HG02884 (cell line): ENCODE measurements at regions not wholly inside any gene's neighbourhood (a gene's known extent, or its start where the extent isn't known, plus 50 kb on each side); places are given as distances from the start of the nearest gene placed in this dataset.

Experiments
- ATAC-seq: cut with Tn5 transposase; IDR thresholded peaks from one replicate; pipeline ENCODE4 v1.9.1; 2021; ENCODE audit warnings: mild to moderate bottlenecking, moderate library complexity; ENCODE audit not compliant: unreplicated experiment

DNA sequence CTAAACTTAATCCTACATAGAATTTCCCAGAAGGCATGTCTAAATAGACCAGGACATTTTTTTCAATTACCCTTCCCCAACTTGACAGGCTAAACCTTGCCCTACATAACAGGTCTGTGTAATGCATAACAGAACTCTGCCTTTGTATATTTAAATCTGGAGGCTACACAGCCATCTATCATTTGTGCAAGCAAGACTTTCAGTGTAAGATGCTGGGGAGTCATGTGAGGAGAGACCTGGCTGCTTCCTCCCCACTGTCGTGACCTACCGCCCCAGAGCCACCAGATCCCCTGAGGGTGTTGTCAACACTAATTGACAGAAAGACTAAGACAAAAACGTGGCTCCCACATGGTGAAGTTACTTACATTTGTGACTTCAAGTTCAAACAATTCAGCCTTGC, 342.2 kb downstream of the PPARGC1A start:
- no peak for ATAC-seq

DNA sequence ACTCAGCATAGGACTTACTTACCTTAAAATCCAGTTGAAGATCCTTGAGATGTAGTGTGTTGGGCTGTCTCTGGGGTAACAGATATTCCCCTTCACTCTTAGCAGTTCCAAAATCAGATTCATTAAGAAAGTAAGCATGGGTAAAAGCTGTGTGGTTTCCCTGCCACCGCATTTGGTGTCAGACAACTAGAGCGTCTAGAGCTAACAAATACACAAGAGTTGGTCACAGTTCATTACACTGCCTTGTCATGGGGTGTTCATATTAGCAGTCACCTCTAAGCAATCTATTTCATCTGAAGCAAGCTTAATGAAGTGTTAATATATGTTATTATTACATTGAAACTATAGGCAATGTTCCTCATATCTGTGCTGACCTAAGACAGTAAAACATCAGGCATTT, 342.8 kb downstream of the PPARGC1A start:
- ATAC-seq: no peak

DNA sequence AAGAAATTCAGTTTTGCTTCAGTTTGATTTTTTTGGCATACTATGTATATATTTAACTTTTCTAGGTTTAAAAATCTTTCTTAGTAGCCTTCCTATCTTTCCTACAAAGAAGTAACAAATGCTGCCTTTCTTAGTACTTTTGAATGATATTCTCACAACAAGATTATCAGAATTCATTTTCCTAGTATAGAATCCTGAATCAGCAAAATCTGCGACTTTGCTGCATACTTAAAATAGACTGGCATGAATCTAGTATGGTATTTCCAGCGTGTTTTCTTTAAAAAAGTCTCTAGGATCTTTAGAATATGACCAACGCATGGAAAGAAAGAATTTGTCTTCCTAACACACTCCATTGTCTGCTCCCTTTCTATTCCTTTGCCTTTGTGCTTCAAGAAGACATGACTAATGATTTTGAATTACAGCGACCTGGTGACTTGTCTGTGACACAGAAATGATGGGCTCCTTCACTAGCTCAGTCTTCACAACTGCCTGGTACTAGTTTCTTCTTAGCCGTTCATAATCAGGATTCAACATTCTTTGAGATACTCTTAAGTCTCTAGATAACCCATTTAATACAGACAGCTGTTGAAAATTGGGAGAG, 349.8 kb downstream of the PPARGC1A start:
- ATAC-seq: no peak

DNA sequence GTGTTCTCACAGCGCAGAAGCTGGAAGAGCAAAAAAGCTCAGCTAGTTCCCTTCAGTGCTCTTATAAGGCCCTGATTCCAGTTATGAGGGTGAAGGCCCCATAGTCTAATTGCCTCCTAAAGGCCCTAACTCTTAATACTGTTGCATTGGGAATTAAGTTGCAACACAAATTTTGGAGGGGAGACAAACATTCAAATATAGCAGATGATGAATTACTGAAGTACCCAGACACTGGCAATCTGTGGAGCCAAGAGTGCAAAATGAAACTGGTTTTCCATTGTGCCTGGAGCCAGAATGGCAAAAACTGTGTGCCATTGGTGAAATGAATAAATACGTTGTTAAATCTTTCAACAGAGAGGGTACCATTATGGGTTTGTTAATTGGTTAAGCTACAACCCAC, 356.0 kb downstream of the PPARGC1A start:
- no peak for ATAC-seq

DNA sequence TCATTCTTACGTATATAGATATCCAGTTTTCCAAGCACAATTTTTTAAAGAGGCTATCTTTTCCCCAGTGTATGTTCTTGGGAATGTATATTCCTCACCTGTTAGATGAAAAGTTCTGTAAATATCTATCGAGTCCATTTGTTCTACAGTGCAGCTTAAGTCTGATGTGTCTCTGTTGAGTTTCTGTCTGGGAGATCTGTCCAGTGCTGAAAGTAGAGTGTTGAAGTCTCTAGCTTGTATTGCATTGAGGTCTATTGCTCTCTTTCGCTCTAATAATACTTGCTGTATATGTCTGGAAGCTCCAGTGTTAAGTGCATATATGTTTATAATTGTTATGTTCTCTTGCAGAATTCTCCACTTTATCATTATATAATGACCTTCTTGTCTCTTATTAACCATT, 373.1 kb downstream of the PPARGC1A start:
- no peak for ATAC-seq

DNA sequence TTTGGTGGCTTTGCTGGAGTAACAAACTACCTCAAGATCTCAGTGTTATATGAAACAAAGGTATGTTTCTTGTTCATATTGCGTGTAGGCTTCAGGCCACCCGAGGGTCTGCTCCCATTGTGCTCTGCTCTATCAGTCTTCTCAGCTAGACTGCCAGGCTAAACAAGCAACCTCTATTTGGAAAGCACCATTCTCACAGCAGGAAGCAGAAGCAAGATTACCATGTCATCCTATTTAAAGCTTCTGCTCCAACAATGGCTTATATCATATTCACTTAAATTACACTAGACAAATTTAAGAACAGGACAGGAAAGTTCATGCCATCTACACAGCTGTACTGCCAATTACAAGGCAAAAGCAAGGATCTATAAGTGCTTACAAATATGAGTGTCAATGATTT, 385.8 kb downstream of the PPARGC1A start:
- ATAC-seq: no peak

DNA sequence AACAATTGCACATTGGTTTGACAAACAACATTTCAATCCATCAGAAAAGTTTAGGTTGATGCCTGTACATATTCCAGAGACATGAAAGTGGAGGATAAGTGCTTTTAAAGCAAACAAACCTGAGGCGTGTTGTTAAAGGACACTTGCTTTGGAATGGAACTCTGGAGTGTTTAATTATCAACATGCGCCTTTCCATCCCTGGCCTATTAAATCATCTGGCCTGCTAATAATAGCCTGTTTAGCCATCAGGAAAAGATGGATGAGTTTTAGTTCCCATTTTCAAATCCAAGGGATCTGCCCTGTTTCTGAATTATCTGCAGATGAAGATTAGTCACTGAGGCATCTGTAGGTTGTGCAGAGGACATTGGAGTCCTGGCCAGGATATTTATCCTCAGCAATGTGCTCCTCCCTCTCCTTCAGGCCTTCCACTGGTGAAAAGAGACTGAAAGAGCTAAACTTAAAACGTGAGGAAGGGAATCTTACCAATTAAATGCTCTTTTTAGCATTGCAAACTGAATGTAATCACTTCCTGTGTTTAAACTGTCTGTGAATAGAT, 388.9 kb downstream of the PPARGC1A start:
- ATAC-seq: no peak

DNA sequence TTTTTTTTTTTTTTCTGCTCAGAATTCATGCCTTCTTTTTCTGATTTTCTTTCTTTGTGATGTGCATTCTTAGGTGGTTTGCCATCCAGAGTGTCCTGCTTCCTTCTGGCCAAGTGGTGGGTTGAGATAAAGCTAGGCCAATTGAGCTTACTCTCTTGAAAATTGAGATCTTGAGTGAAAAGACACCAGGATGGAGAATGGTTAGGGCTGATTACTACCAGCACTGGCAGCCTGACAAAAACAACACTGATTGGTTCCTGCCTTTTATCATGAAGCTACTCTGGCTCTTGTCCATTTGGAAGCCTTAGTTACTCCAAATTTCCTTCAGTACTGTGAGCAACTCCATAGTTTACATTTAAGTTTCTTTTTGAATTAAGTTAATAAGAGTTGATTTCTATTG, 404.0 kb downstream of the PPARGC1A start:
- ATAC-seq: no peak

DNA sequence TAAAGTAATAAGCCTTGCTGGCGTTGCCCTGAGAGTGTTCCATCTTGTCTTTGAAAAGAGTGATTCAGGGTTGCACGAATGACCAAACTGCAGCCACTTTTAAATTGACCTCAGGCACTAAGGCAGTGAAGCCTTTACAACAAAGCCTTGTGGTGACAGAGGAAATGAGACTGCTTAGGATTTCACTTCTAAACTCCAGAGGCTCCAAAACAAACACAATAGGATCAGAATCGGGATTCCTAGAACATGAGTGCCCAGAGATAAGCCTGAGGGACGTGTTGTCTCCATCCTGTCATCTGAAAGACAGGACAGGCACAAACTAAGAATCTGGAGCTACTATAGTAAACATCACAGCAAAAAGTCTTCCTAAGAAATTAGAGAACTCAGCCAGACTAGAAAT, 405.2 kb downstream of the PPARGC1A start:
- no peak for ATAC-seq

DNA sequence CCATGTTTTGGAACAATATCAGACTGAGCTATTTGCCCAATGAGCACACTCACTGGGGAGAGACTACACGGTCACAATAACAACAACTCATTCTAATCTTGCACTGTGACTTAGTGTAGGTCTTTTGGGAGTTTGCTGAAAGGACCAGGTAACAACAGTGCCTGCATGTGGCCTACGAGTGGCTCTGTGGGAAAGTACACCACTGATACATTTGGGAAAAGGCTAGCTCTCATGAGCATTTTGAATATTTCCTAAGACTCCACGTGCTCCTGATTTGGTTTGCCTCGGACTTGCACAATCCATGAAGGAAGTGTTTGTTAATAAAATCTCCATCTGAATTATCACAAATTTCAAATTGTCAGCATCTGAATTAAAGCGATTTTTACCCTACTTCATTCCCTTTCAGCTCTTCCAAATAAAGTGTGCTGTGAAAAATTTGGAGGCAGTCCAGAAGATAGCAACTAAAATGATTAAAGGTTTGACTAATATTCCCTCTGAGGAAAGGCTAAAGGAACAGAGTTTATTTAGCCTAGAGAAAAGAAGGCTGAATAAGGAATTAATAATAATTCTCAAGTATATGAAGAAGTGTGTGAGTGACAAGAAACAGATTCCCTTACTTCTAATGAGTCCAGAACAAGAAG, 406.4 kb downstream of the PPARGC1A start:
- ATAC-seq: no peak

DNA sequence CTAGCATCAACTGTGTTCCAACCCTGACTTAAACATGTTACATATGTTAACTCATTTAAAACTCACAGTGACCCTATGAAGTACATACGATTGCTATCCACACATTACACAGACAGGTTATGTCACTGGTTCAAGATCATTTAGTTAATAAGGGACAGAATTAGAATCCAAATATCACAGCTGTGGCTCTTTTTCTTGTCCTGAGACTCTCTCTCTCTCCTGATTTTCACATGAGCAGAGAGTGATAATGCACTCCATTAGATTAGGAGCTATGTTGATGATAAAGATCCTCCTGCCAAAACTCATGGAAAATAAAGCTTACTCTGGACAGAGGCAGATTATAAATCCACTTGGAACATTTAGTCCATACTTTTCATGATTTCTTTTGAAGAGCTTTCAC, 408.3 kb downstream of the PPARGC1A start:
- ATAC-seq: no peak

DNA sequence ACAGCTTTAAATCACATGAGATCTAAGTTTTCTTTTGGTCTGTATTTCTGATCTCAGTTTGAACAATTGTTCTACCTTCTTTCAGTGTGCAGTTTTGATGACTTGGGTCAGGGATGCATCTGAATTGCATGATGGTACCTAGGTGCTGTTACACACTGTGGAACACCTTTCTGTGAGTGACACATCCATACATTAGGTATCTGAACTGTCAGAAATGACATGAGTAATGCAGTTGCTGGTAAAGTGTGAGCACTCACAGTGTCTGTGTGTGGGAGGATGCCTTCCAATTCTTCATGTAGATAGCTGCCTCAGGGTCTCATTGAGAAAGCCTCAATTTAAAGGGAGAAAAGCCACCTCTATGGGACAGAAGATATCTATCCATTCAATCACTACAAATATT, 411.9 kb downstream of the PPARGC1A start:
- no peak for ATAC-seq

DNA sequence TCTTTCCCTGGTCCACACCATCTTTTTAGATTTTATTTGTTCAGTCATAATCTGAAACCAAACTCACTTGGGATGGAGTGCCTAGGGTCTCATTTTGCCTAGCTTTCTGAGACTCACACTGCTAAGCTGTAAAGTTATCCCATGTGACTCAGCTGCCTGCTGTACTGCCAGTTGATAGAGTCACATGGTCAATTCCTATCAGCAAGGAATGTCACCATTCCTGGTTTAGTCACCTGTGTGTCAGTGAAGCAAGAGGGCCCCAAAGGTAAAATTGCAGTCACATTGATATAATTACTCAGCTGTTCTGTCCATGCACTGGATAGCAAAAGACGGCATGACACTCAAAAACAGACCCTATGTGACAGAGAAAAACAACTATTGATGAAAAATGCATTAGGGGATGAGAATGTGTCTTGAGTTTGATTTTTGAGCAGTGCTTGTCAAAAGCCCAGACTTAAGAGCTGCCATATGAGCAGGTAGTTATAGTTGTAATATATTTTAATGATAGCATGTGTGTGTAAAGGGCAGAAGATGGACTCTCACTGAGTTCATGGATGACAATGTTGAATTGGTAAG, 413.2 kb downstream of the PPARGC1A start:
- ATAC-seq: no peak

DNA sequence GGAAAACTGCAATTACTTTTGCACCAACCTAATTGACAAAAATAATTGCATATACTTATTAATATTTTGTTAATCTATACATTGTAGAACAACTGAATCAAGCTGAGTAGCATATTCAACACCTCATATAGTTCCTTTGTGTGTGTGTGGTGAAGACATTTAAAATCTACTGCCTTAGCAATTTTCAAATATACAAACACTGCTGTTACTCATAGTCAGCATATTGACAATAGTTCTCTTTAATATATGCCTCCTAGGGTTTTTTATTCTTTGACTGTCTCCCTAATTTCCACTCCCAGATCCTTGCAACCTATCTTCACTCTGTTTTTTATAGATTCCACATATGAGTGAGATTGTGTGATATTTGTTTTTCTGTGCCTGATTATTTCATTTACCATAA, 426.8 kb downstream of the PPARGC1A start:
- no peak for ATAC-seq

DNA sequence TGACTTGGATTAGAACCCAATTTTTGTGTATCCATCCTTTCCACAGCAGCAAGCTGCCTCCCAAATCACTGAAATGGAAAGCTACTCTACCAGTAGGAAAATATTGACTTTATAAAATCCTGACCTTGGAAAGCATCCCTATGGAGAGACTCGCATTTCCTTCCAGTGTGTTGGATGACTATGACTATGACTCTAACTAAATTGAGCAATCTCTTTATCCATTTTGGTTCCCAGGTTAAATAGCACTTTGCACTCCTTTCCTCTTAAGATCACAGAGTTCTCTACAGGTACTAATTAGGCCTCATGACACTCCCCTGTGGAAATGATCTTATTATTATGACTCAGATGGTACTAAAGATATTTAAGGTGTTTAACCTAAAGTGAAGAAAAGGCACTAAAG, 431.8 kb downstream of the PPARGC1A start:
- ATAC-seq: no peak

DNA sequence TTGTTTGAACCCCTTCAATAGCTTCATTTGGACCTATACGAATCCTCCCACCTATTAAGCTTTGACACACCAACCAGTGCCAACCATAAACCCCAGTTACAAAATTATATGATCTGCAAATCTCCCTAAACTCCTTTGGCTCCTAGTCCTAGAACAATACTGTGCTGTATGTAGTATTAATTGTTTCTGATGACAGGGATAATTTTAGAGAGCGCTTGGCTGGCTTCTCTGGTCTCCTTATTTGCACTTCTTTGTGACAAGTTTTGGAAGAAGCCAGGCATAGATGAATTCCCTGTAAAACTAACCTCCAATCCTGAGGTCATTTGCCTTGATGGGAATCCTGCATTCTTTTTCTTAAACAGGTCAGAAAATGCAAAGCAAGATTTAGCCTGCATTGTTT, 433.0 kb downstream of the PPARGC1A start:
- ATAC-seq: no peak

DNA sequence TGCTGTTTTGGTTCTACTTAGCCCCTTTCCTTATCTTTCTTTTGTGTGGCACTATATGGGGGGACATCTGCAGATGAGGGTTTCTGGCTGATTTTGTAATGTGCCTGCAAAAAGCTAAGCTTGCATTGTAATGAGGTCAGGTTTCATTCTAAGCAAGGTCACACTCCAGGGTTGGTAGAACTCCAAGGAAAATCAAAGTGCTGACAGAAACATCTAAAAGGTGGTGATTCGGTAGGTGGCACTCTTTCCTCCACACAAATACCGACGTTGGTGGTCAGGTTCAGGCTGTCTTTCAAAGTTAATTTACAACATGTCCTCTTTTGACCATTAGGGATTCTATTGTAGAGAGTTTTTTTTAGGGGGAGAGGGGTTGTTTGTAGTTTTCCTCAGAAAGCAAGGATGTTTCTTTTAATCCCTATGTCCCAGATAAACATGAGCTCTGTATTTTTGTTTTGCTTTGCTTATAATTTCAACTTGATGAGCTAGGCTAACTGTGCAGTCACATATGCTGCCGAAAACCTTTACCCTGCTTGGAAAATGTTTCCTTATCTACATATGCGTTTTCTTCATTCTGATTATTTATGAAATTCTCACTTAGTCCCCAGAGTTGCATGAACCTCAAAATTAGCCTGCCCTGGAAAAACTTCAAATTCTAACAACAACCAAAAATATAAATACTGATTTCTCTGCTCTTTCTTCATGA, 434.2 kb downstream of the PPARGC1A start:
- ATAC-seq: no peak

DNA sequence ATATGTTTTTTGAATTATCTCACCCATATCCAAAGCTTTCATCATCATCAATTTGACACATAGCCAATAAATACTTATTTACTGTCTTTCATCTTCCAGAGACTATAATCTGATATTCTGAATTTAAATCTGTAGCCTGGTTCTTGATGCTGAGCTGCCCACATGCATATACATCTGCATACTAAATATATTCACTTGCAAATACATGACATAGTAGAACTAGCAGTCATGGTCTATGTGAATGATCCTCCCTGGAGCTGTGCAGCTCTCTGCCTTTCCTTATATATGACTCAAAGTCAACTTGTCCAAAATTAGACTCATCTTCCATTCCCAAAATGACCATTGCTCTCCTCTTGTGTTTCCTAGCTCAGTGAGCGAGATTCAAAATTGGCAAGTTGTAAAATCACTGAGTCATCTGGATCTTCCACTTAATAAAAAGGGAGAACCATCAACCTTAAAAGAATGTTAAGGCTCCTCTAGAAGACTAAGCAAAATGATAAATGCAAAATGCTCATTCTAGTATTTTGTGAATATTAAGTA, 448.2 kb downstream of the PPARGC1A start:
- ATAC-seq: no peak

DNA sequence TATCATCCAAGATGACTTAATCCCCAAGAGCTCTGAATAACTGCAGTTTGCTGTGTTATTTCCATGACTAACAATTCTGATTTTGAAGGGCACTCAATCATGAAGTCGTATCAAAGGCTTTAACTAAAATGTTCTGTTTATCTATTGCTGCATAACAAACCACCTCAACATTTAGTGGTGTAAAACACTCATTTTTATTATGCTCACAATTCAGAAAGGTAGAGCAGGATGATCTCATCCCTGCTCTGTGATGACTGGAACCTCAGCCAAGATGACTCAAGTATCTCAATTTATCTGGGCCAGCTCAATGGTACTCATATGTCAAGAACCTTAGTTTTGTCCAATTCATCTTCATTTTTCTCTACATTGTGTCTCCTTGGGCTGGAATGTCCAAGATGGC, 451.1 kb downstream of the PPARGC1A start:
- no peak for ATAC-seq

DNA sequence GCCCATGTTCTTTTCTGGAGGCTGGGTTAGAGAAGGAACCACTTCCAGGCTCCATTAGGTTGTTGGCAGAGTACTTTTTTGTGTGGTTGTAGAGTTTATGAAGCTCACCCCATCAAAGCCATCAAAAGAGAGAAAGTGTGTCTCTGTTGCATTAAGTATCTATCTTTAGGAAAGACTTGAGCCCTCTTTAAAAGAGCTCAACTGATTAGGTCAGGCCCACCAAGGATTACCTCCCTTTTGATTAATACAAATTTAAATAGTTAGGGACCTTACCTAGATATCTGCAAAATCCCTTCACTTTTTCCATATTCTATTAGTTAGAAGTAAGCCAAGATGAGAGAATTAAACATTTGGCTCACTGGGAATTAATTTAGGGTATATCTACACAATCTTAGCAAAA, 460.4 kb downstream of the PPARGC1A start:
- ATAC-seq: no peak

DNA sequence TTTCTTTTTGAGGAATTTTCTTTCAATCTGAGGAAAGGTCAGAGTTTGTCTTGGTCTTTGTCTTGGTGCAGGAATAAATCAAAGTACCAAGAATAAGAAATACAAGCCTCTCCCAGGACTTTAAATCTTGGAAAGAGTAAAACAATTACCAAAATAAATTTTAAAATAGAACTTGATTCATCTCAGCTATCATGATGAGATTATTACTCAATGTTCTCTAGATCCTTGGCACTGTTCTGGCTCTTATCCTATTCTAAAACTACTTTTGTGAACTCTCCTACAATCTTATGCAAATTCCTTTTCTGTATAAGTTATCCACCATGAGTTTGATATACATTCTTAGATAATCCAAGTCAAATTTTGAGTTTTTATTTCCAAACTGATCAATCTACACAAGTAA, 464.3 kb downstream of the PPARGC1A start:
- ATAC-seq: no peak

DNA sequence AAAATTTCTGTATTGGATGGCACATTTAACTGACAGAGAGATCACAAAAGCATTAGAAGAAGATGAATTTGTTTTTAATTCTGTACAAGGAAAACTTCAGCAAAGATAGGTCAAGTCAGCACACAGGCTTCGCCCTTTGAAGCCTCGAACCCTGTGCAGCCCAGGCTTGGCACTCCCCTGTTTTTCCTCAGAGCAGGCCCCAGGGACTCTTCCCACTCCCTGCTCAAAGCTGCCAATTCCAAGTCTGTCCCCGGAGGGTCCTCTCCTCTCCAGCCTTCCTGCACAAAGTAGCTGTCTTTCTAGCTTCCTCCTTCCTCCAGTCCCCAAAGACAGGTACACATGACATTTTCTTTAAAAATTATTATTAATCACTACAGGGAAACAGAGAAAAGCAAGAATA, 466.3 kb downstream of the PPARGC1A start:
- no peak for ATAC-seq
